NCI-H510A (cell line): ENCODE measurements at regions not wholly inside any gene's neighbourhood (a gene's known extent, or its start where the extent isn't known, plus 50 kb on each side); places are given as distances from the start of the nearest gene placed in this dataset.

Source experiments
- DNase-seq: peaks from one replicate; lab custom pipeline; 2025; lab: John Stamatoyannopoulos, UW

DNA sequence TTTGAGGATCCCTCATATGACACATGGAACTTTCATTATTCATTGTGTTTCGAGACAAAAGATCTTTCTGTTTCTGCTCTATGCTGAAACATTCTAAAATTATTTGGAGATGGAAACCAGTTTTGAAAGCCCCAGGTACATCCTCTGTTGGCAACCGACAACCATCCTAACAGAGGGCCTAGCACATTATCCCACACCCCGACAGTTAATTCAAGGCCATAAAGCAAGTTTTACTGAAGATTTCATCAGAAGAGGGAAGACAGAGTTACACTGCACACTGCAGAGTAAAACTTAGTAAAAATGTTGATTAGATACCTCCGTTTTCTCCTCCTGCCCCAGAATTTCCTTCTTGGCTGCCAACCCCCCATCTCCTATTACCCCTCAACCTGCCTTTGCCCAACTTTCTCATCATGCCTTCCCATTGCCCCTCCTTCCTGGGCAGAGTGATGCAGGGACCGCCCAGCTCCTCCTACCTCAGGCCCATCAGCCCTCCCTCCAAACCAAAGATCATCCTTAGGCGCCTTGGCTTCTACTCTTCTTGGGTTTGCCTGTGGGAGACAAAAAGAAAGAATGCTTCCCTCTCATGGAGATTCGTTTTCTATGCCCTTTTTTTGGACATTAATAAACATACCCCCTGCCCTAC is 52.9 kb upstream of the CITED4 start:
- no peak for DNase-seq

DNA sequence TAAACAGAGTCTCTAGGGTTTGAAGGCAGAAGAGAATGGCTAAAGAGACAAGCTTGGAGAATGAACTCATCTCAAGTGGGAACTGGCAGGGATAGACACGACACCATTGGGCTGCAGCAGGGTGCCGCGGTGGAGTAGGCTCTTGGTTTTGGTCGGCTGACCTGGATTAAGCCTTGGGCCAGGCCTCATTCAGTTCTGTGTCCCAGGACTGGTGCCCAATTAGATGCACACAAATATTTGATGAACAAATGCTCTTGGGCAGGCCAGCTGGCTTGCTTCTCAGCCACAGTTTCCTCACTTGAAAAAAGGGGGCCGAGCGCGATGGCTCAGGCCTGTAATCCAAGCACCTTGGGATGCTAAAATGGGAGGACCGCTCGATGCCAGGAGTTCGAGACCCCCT is 53.4 kb upstream of the CITED4 start:
- no peak for DNase-seq

DNA sequence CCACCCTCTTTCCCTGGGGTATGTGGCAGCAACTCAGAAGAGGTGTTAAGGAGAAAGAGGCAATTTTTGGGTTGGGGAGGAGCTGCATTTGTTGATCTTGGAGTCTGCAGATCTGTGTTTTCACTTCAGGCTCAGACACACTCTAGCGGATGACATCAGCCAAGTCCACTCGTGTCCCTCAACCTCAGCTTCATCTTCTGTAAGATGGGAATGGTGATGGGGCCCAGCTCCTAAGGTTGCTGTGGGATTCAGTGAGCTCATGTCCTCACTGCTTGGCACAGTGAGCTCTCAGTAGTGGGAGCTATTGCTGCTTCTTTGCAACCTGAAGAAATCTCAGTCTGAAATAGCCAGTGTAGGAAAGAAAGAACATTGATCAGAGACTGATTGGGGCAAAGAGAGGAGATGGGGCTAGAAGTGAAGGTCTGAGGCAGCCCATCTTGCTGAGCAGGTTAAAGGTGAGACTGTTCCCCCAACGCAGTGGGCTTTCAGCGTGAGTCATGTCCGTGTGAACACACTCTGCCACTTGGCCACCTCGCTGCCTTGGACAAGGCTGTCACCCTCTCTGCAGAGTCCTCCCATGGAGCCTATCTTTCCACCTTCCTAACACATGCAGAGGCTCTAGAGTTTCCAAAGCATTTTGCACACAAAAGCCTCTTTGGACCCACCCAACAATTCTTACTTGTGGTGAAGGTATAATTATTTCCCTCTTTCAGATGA is 56.0 kb upstream of the CITED4 start:
- DNase-seq: no peak

DNA sequence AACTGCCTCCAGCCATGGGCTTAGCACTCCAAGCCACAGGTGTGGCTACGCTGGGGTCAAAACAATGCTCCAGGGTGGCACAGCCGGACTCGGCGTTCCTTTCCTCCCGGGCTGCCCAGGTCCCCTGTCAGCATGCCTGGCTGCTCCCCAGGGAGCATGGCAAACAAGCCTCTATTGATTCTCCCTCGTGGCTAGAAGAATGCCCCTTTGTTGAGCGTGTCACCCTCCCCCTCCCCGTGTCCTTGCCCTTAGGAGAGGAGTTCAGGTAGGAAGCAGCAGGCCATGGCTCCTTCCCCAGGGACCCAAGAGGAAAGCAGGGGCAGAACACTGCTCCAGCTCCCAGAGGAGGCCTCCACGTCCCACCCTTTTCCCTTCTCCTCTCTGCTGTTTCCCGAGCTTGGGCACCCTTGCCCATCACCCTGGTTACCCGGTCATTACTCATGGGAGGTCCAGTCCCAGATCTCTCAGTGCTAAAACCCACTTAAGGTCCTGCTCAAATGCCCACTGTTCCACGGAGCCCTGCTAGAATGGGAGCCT is 57.4 kb upstream of the CITED4 start:
- peak; percentile 45 for DNase-seq

DNA sequence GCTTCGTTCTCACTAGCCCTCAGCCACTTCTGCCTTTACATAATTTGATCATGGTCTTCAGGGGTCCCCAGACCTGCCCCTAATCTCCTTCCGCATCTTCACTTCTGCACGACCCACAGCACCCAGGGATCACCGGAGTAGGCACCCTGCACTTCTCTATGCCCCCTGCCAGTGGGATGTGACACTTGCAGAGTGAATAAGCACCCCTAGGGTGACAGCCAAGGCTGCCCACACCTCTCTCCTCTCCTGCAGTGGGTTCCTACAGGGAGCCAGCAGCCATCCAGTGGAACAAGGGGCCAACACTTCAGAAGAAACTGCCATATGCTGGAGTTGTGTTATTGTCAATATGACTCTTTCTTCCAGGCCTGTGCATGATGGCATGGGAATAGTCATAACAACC is 58.0 kb upstream of the CTPS1 start:
- DNase-seq: no peak

DNA sequence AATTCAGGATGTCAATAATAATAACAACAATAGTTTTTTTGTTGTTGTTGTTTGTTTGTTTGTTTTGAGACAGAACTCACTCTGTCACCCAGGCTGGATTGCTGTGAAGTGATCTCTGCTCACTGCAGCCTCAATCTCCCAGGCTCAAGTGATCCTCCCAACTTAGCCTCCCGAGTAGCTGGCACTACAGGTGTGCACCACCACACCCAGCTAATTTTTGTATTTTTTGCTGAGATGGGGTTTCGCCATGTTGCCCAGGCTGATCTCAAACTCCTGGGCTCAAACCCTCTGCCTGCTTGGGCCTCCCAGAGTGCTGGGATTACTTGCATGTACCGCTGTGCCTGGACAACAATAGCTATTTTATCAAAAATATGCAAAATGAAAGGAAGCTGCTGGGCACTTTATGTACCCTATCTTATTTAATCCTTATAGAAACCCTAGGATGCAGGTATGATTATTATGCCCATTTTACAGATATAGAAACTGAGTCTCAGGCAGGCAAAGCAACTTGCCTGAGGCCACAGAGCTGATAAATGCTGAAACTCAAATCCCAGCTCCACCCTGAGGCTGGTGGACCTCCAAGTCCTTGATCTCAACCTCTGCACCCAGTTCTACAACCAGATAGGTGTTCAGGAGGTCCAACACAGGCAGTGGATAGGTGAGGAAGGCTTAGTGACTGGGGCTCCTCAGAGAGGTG is 57.4 kb upstream of the CTPS1 start:
- DNase-seq: no peak

DNA sequence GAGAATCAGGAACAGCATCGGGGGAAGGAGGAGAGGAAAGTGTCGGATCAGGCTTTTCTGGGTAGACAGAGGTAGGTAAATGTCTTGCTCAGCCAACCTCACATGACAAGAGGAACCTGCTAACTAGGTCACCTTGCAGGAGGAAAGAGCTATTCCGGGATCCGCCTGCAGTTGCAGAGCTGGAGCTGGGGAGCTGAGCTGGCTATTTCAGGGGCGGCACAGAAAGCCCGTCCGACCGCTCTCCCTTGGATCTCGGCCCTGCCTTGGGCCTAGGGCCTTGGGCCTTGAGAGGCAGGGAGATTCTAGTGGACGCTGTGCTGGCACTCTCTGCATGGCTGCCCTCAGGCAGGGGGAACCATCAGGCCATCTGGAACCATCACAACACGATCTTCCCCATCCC is 56.5 kb upstream of the CTPS1 start:
- no peak for DNase-seq

DNA sequence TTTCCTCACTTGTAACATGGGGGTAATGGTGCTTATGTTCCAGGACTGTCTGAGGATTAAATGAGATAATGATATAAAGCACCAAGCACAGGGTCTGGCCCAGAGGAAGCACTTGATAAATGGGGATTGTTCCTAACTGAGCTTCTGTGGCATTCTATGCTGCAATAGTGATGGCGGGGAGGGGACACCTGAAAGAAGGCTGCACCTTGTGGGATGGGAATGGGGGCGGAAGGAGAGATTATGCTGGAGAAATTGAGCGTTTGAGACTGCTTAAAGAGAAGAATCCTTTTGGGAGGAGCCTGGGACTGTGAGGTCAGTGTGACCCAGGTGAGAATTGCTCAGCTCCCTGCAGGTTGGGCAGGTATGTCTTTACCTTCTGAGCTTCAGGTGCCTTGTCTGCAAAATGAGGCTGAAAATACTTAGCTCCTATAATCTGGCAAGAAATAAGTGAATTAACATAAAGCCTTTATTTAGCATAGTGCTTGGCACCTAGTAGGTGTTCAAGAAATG is 55.9 kb upstream of the CTPS1 start:
- no peak for DNase-seq

DNA sequence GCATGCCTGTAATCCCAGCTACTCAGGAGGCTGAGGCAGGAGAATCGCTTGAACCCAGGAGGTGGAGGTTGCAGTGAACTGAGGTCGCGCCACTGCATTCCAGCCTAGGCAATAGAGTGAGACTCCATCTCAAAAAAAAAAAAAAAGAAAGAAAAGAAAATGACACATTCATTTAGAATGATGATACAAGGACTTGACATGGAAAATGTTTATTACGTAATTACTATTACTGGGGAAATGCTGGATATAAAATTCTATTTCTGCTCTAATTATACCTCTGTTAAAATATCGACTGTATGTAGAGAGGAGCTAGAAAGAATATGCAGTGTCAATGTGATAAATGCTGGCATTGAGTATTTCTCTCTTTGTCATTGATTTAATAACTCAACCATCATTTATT is 54.7 kb upstream of the CTPS1 start:
- no peak for DNase-seq

DNA sequence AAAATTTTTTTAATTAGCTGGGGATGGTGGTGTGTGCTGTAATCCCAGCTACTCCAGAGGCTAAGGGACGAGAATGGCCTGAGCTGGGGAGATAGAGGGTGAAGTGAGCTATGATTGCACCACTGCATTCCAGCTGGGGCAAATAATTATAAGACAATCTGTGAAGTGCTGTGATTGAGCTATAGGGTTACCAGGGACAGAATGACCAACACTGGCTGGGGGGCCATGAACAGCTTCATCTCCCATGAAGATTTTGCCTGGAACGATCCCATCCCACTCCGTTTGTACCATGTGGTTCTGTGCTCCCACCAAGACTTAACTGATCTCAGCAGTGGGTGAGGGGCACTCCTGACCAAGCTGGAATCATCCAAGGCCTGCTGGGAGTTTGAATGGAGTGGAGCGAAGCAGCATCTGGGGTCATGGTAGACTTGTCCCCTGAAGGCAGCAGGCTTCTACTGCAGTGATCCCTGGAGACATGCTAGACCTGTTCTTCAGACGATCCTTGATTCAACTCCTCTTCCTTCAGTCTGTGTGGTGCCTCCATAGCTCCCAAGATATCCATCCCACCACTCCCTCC is 53.6 kb upstream of the CTPS1 start:
- no peak for DNase-seq

DNA sequence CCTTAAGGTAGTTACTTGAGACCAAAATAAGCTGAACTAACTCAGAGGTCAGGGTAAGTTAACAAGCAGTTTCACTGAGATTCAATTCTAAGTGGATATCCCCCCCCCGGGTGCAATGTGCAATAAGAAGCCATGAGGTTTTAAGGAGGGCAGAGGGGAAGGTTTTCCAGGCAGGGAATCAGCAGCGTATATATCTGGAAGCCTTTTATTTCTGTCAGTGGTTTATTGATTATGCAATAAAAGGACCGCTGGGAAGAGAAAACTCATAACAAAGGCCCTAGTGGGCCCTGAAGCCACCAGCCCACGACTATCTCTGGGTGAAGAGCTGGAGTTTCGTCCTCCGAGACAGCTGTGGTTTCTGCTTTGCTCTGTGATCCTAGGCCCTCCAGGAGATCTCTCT is 53.1 kb upstream of the CTPS1 start:
- no peak for DNase-seq

DNA sequence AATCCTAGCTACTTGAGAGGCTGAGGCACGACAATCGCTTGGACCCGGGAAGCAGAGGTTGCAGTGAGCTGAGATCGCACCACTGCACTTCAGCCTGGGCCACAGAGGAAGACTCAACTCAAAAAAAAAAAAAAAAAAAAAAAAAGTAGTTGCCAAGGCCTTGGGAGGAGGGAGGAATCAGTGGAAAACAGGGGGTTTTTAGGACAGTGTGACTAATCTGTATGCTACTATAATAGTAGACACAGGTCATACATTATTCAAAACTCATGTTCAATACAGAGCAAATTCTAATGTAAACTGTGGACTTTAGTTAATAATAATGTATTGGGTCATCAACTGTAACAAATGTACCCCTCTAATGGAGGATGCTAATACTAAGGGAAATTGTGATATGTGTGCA is 51.7 kb upstream of the CTPS1 start:
- DNase-seq: no peak

DNA sequence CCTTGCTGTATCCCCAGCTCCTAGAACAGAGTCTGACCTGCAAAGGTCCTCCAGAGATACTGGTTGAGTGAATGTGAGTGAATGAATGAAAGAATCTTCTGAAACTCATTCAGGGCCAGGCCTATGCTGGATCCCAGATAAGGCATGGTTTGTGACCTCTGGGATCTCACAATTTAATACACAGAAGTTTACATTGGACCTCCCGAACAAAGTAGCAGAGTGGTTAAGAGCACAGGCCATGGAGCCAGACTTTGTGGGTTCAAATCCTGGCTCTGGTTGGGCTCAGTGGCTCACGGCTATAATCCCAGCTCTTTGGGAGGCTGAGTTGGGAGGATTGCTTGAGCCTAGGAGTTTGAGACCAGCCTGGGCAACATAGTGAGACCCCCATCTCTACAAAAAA is 50.8 kb upstream of the CTPS1 start:
- DNase-seq: no peak

DNA sequence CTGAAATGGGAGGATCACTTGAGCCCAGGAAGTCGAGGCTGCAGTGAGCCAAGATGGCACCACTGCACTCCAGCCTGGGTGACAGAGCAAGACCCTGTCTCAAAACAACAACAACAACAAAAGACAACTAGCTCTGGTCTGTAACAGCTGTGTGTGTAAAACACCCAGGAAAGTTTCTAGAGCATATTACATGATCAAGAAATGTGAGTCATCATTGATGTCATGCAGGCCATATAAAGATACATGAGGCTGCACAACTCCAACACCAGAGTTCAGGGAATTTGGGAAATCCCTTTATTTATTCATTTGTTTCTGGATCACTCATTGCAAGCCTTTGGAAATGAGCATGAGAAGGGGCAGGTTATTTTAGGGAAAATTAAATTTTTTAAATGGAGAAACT is 50.3 kb upstream of the CTPS1 start:
- DNase-seq: no peak
